ENCODE measurements at regions not wholly inside any gene's neighbourhood (a gene's known extent, or its start where the extent isn't known, plus 50 kb on each side); places are given as distances from the start of the nearest gene placed in this dataset.

GRCh38 chr16:88314991-88315542 is 67.7 kb upstream of the ZNF469 start:
- Mint-ChIP-seq H3K36me3 (no peaks in the 10 kb centered on the region), H3K4me3 (no peak overlapping the region), H3K27me3 (peaks cover 17% of the 10 kb centered on the region), H3K27ac (no peak overlapping the region), H3K4me1 (no peaks in the 10 kb centered on the region), H3K9me3 (peaks cover 8% of the 10 kb centered on the region)
- ATAC-seq (ENCODE audit: low read depth) (no peak), DNase-seq (ENCODE audit: low spot score in 2 of 2) (no peak)

- DNase-seq (ENCODE audit: low spot score in 2 of 2): no peak
- no peak overlapping the region for H3K4me3 Mint-ChIP-seq
- ATAC-seq (ENCODE audit: low read depth): no peak
- H3K27me3 Mint-ChIP-seq: peaks cover 17% of the 10 kb centered on the region
- H3K9me3 Mint-ChIP-seq: peaks cover 8% of the 10 kb centered on the region
- no peaks in the 10 kb centered on the region for H3K36me3 Mint-ChIP-seq
- H3K4me1 Mint-ChIP-seq: no peaks in the 10 kb centered on the region
- no peak overlapping the region for H3K27ac Mint-ChIP-seq
Observed at GRCh38 chr16:88315543-88316105, 67.1 kb upstream of the ZNF469 start.

GRCh38 chr16:88316151-88316550 is 66.6 kb upstream of the ZNF469 start:
- H3K36me3 Mint-ChIP-seq: no peaks in the 10 kb centered on the region

GRCh38 chr16:88316941-88317612 is 65.7 kb upstream of the ZNF469 start:
- Mint-ChIP-seq H3K4me1 (no peaks in the 10 kb centered on the region), H3K4me3 (no peak overlapping the region), H3K9me3 (peaks cover 8% of the 10 kb centered on the region), H3K36me3 (no peaks in the 10 kb centered on the region), H3K27ac (no peak overlapping the region), H3K27me3 (peaks cover 15% of the 10 kb centered on the region)
- no peak for DNase-seq (ENCODE audit: low spot score in 2 of 2)
- no peak for ATAC-seq (ENCODE audit: low read depth)

More at GRCh38 chr16:88316151-88316550, 66.6 kb upstream of the ZNF469 start:
- H3K4me3 Mint-ChIP-seq: no peak overlapping the region
- H3K27me3 Mint-ChIP-seq: peaks cover 15% of the 10 kb centered on the region
- no peaks in the 10 kb centered on the region for H3K4me1 Mint-ChIP-seq
- H3K9me3 Mint-ChIP-seq: peaks cover 8% of the 10 kb centered on the region
- no peak overlapping the region for H3K27ac Mint-ChIP-seq
- ATAC-seq (ENCODE audit: low read depth) (no peak), DNase-seq (ENCODE audit: low spot score in 2 of 2) (no peak)

GRCh38 chr16:88317613-88317965 is 65.2 kb upstream of the ZNF469 start:
- Mint-ChIP-seq H3K4me1 (no peaks in the 10 kb centered on the region), H3K9me3 (peaks cover 4% of the 10 kb centered on the region), H3K36me3 (no peaks in the 10 kb centered on the region), H3K27ac (no peak overlapping the region), H3K4me3 (no peak overlapping the region), H3K27me3 (peaks cover 15% of the 10 kb centered on the region)
- DNase-seq (ENCODE audit: low spot score in 2 of 2) (no peak), ATAC-seq (ENCODE audit: low read depth) (no peak)

- Mint-ChIP-seq H3K36me3 (no peaks in the 10 kb centered on the region), H3K9me3 (peaks cover 4% of the 10 kb centered on the region), H3K27me3 (peaks cover 15% of the 10 kb centered on the region), H3K4me1 (no peaks in the 10 kb centered on the region), H3K27ac (no peak overlapping the region), H3K4me3 (no peak overlapping the region)
- ATAC-seq (ENCODE audit: low read depth) (no peak), DNase-seq (ENCODE audit: low spot score in 2 of 2) (no peak)
Observed at GRCh38 chr16:88318051-88318450, 64.7 kb upstream of the ZNF469 start.

- Mint-ChIP-seq H3K9me3 (no peaks in the 10 kb centered on the region), H3K36me3 (no peaks in the 10 kb centered on the region), H3K4me3 (no peak overlapping the region), H3K4me1 (no peaks in the 10 kb centered on the region), H3K27ac (no peak overlapping the region), H3K27me3 (peaks cover 11% of the 10 kb centered on the region)
- DNase-seq (ENCODE audit: low spot score in 2 of 2) (no peak), ATAC-seq (ENCODE audit: low read depth) (no peak)
Observed at GRCh38 chr16:88318521-88318920, 64.2 kb upstream of the ZNF469 start.

GRCh38 chr16:88319116-88319965 is 63.4 kb upstream of the ZNF469 start:
- Mint-ChIP-seq H3K4me1 (no peaks in the 10 kb centered on the region), H3K27ac (no peak overlapping the region), H3K4me3 (no peak overlapping the region), H3K9me3 (no peaks in the 10 kb centered on the region), H3K36me3 (no peaks in the 10 kb centered on the region), H3K27me3 (peaks cover 8% of the 10 kb centered on the region)
- ATAC-seq (ENCODE audit: low read depth) (no peak), DNase-seq (ENCODE audit: low spot score in 2 of 2) (no peak)

GRCh38 chr16:88320947-88321634 is 61.7 kb upstream of the ZNF469 start:
- no peaks in the 10 kb centered on the region for H3K36me3 Mint-ChIP-seq
- no peak overlapping the region for H3K27ac Mint-ChIP-seq
- no peak for DNase-seq (ENCODE audit: low spot score in 2 of 2)
- H3K4me3 Mint-ChIP-seq: no peak overlapping the region
- no peak for ATAC-seq (ENCODE audit: low read depth)
- H3K27me3 Mint-ChIP-seq: peaks cover 6% of the 10 kb centered on the region
- H3K9me3 Mint-ChIP-seq: no peaks in the 10 kb centered on the region
- H3K4me1 Mint-ChIP-seq: no peaks in the 10 kb centered on the region

GRCh38 chr16:88321635-88322499 is 60.9 kb upstream of the ZNF469 start:
- no peak overlapping the region for H3K27ac Mint-ChIP-seq

GRCh38 chr16:88322500-88322970 is 60.2 kb upstream of the ZNF469 start:
- no peak for DNase-seq (ENCODE audit: low spot score in 2 of 2)
- no peak overlapping the region for H3K27ac Mint-ChIP-seq
- ATAC-seq (ENCODE audit: low read depth): no peak
- no peaks in the 10 kb centered on the region for H3K36me3 Mint-ChIP-seq
- H3K4me3 Mint-ChIP-seq: no peak overlapping the region
- no peaks in the 10 kb centered on the region for H3K4me1 Mint-ChIP-seq
- peaks cover 5% of the 10 kb centered on the region for H3K27me3 Mint-ChIP-seq
- H3K9me3 Mint-ChIP-seq: no peaks in the 10 kb centered on the region

More at GRCh38 chr16:88321635-88322499, 60.9 kb upstream of the ZNF469 start:
- ATAC-seq (ENCODE audit: low read depth) (no peak), DNase-seq (ENCODE audit: low spot score in 2 of 2) (no peak)
- Mint-ChIP-seq H3K36me3 (no peaks in the 10 kb centered on the region), H3K27me3 (peaks cover 6% of the 10 kb centered on the region), H3K9me3 (no peaks in the 10 kb centered on the region), H3K4me1 (no peaks in the 10 kb centered on the region), H3K4me3 (no peak overlapping the region)

- H3K27me3 Mint-ChIP-seq: peaks cover 2% of the 10 kb centered on the region
- H3K4me3 Mint-ChIP-seq: no peak overlapping the region
- no peak for DNase-seq (ENCODE audit: low spot score in 2 of 2)
- no peaks in the 10 kb centered on the region for H3K36me3 Mint-ChIP-seq
- H3K27ac Mint-ChIP-seq: no peak overlapping the region
- no peaks in the 10 kb centered on the region for H3K4me1 Mint-ChIP-seq
- no peaks in the 10 kb centered on the region for H3K9me3 Mint-ChIP-seq
- no peak for ATAC-seq (ENCODE audit: low read depth)
Observed at GRCh38 chr16:88323041-88323440, 59.7 kb upstream of the ZNF469 start.

Measured in memory B cell (primary cell).